ENCODE measurements at regions not wholly inside any gene's neighbourhood (a gene's known extent, or its start where the extent isn't known, plus 50 kb on each side); places are given as distances from the start of the nearest gene placed in this dataset.

DNA sequence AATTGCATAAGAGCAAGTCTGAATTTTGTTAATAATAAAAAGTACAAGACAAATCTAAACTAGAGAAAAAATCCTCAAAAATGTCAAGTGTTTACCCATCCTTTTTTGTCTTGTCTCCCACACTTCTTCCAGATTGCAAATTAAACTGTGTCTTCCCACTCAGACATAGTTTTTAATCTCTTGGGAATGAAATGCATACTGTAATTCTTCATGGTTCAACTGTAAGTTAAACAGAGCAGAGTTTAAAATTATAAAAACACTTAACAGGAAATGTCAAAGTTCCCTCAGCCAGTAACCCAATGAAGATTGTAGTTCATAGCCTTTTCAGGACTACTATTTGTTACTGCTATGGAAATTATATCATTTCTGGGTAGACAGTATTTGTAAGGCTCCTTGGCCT is 171.8 kb downstream of the UBE2E3 start:
- TF ChIP-seq TBL1XR1 (IDR thresholded peaks at IDR 0.05; ENCODE audit: borderline replicate concordance, low read length, partially characterized antibody) (no peak), RELA (CRISPR knock-in tag; IDR thresholded peaks at IDR 0.05) (no peak), MAX (IDR thresholded peaks at IDR 0.05) (no peak), POLR2A (IDR thresholded peaks at IDR 0.05; ENCODE audit: insufficient read depth in 1 of 2, low read depth in 2 of 2, low read length in 2 of 2) (no peak), GABPA (IDR thresholded peaks at IDR 0.05; ENCODE audit: low read depth, low read length) (no peak), GABPA (CRISPR knock-in tag; IDR thresholded peaks at IDR 0.05; ENCODE audit: low read depth) (no peak), RAD21 (CRISPR knock-in tag; IDR thresholded peaks at IDR 0.05) (no peak), NR2F6 (IDR thresholded peaks at IDR 0.05) (no peak), NR2F6 (CRISPR knock-in tag; IDR thresholded peaks at IDR 0.05) (no peak), FOXP1 (IDR thresholded peaks at IDR 0.05) (no peak), FOXP1 (CRISPR knock-in tag; IDR thresholded peaks at IDR 0.05) (no peak), ZNF253 (CRISPR knock-in tag; IDR thresholded peaks at IDR 0.05; ENCODE audit: borderline replicate concordance) (no peak), ATF1 (CRISPR knock-in tag; IDR thresholded peaks at IDR 0.05) (no peak), SOX13 (IDR thresholded peaks at IDR 0.05) (no peak), SOX13 (CRISPR knock-in tag; conservative IDR thresholded peaks at IDR 0.05 in 1 of 2, IDR thresholded peaks at IDR 0.05 in 1 of 2) (no peak)

Measured in HepG2 (cell line).